ENCODE measurements at regions not wholly inside any gene's neighbourhood (a gene's known extent, or its start where the extent isn't known, plus 50 kb on each side); places are given as distances from the start of the nearest gene placed in this dataset.

- DNase-seq (ENCODE audit: low read depth in 2 of 3, low spot score in 2 of 3) = no peak
These were observed 143.9 kb downstream of the C9orf50 start for GRCh38 chr9:129476821-129477611.

- DNase-seq (ENCODE audit: low read depth in 2 of 3, low spot score in 2 of 3) = no peak
These were observed 146.0 kb downstream of the C9orf50 start for GRCh38 chr9:129474740-129475404.

- DNase-seq (ENCODE audit: low read depth in 2 of 3, low spot score in 2 of 3) = no peak
These were observed 147.2 kb downstream of the C9orf50 start for GRCh38 chr9:129473523-129474244.

- DNase-seq (ENCODE audit: low read depth in 2 of 3, low spot score in 2 of 3) = no peak
These were observed 148.2 kb downstream of the C9orf50 start for GRCh38 chr9:129472651-129473102.

- DNase-seq (ENCODE audit: low read depth in 2 of 3, low spot score in 2 of 3) = no peak
These were observed 149.5 kb downstream of the C9orf50 start for GRCh38 chr9:129471201-129472019.

- no peak for DNase-seq (ENCODE audit: low read depth in 2 of 3, low spot score in 2 of 3)
These were observed 150.9 kb downstream of the C9orf50 start for GRCh38 chr9:129469988-129470316.

- no peak for DNase-seq (ENCODE audit: low read depth in 2 of 3, low spot score in 2 of 3)
These were observed 151.5 kb downstream of the C9orf50 start for GRCh38 chr9:129469188-129469987.

- DNase-seq (ENCODE audit: low read depth in 2 of 3, low spot score in 2 of 3) = no peak
These were observed 152.9 kb downstream of the C9orf50 start for GRCh38 chr9:129467739-129468666.

GRCh38 chr9:129467004-129467588 is 153.8 kb downstream of the C9orf50 start:
- DNase-seq (ENCODE audit: low read depth in 2 of 3, low spot score in 2 of 3) = no peak

- DNase-seq (ENCODE audit: low read depth in 2 of 3, low spot score in 2 of 3) = no peak
These were observed 154.9 kb downstream of the C9orf50 start for GRCh38 chr9:129465834-129466535.

GRCh38 chr9:129464972-129465833 is 155.7 kb downstream of the C9orf50 start:
- no peak for DNase-seq (ENCODE audit: low read depth in 2 of 3, low spot score in 2 of 3)

GRCh38 chr9:129463994-129464393 is 156.9 kb downstream of the C9orf50 start:
- DNase-seq (ENCODE audit: low read depth in 2 of 3, low spot score in 2 of 3) = no peak

- DNase-seq (ENCODE audit: low read depth in 2 of 3, low spot score in 2 of 3) = no peak
These were observed 157.4 kb downstream of the C9orf50 start for GRCh38 chr9:129463477-129463876.

- DNase-seq (ENCODE audit: low read depth in 2 of 3, low spot score in 2 of 3) = no peak
These were observed 158.5 kb downstream of the C9orf50 start for GRCh38 chr9:129462360-129462759.

- peak; percentile 57 to 75 (median 70) for DNase-seq (ENCODE audit: low read depth in 2 of 3, low spot score in 2 of 3)
These were observed 160.3 kb downstream of the C9orf50 start for GRCh38 chr9:129460323-129461261.

Data from activated CD8-positive, alpha-beta memory T cell treated with anti-CD3 and anti-CD28 coated beads for 48 hours (primary cell).